ENCODE measurements at regions not wholly inside any gene's neighbourhood (a gene's known extent, or its start where the extent isn't known, plus 50 kb on each side); places are given as distances from the start of the nearest gene placed in this dataset.

GRCh38 chr11:45063669-45064068 lies 82.8 kb upstream of the PRDM11 start:
- no peak for DNase-seq

GRCh38 chr11:45067966-45068365 lies 78.5 kb upstream of the PRDM11 start:
- DNase-seq, result no peak

- no peak for DNase-seq
These were observed 75.2 kb upstream of the PRDM11 start for GRCh38 chr11:45071232-45071631.

- peak in 2 of 14 donors; percentile 13 to 18 for DNase-seq
These were observed 72.7 kb upstream of the PRDM11 start for GRCh38 chr11:45073685-45074141.

GRCh38 chr11:45075519-45075918 lies 70.9 kb upstream of the PRDM11 start:
- DNase-seq, result no peak

GRCh38 chr11:45075952-45076351 lies 70.5 kb upstream of the PRDM11 start:
- no peak for DNase-seq

- no peak for DNase-seq
These were observed 69.7 kb upstream of the PRDM11 start for GRCh38 chr11:45076761-45077160.

- DNase-seq, result no peak
These were observed 68.0 kb upstream of the PRDM11 start for GRCh38 chr11:45078236-45079074.

GRCh38 chr11:45079075-45079444 lies 67.4 kb upstream of the PRDM11 start:
- DNase-seq, result peak in 1 of 14 donors; percentile 7

- no peak for DNase-seq
These were observed 66.9 kb upstream of the PRDM11 start for GRCh38 chr11:45079567-45079942.

GRCh38 chr11:45079943-45080719 lies 66.3 kb upstream of the PRDM11 start:
- DNase-seq, result peak in 6 of 14 donors; percentile 9 to 40 (median 29)

- DNase-seq, result peak in 2 of 14 donors; percentile 23 to 27
These were observed 63.5 kb upstream of the PRDM11 start for GRCh38 chr11:45082744-45083543.

GRCh38 chr11:45083544-45084087 lies 62.8 kb upstream of the PRDM11 start:
- DNase-seq, result no peak

GRCh38 chr11:45085646-45086501 lies 60.6 kb upstream of the PRDM11 start:
- DNase-seq, result no peak

GRCh38 chr11:45086526-45086925 lies 59.9 kb upstream of the PRDM11 start:
- DNase-seq, result no peak

- peak in 1 of 14 donors; percentile 6 for DNase-seq
These were observed 59.1 kb upstream of the PRDM11 start for GRCh38 chr11:45087086-45087899.

- peak in 1 of 14 donors; percentile 8 for DNase-seq
These were observed 58.6 kb upstream of the PRDM11 start for GRCh38 chr11:45087900-45088160.

GRCh38 chr11:45089251-45089650 lies 57.2 kb upstream of the PRDM11 start:
- peak in 4 of 14 donors; percentile 4 to 97 (median 42) for DNase-seq

GRCh38 chr11:45089676-45090499 lies 56.6 kb upstream of the PRDM11 start:
- no peak for DNase-seq

- DNase-seq, result no peak
These were observed 55.8 kb upstream of the PRDM11 start for GRCh38 chr11:45090607-45091006.

Data from C1 segment of cervical spinal cord (tissue), 14 donors.